Cardiac muscle cell (in vitro differentiated cells and primary cell): ENCODE measurements at regions not wholly inside any gene's neighbourhood (a gene's known extent, or its start where the extent isn't known, plus 50 kb on each side); places are given as distances from the start of the nearest gene placed in this dataset.

ENCODE experiments used
- DNase-seq, 2 donors: peaks; one replicate each; pipeline versions ENCODE4 v3.0.0 to v3.0.0-alpha.2; 2010 to 2017; ENCODE audit warnings: low read depth in 1 of 2, low spot score in 1 of 2
- H3K27ac ChIP-seq: fragments of 200-600 bp; sonication (generic); 2 replicates; pipeline ENCODE4 v1.5.1; 2016
- H3K27me3 ChIP-seq: fragments of 200-600 bp; sonication (generic); 2 replicates; pipeline ENCODE4 v1.6.0; 2016; ENCODE audit warnings: control low read depth
- H3K36me3 ChIP-seq: fragments of 200-600 bp; sonication (generic); 2 replicates; pipeline ENCODE4 v1.5.1; 2016; ENCODE audit warnings: control low read depth
- H3K4me1 ChIP-seq: fragments of 200-600 bp; sonication (generic); 2 replicates; pipeline ENCODE4 v1.8.1; 2017; ENCODE audit warnings: low read depth, mild to moderate bottlenecking, mixed run types
- H3K4me3 ChIP-seq: fragments of 200-600 bp; sonication (generic); 2 replicates; pipeline ENCODE4 v1.5.1; 2016; ENCODE audit warnings: mild to moderate bottlenecking
- H3K9me3 ChIP-seq: fragments of 200-600 bp; sonication (generic); 2 replicates; pipeline ENCODE4 v1.5.1; 2017; ENCODE audit warnings: low read depth, mild to moderate bottlenecking, control low read depth
- TF ChIP-seq, protein P1 (sequence below): IDR thresholded peaks from 2 replicates; pipeline ENCODE4 v1.5.1; 2012; ENCODE audit warnings: low read depth, mild to moderate bottlenecking, low read length

DNA sequence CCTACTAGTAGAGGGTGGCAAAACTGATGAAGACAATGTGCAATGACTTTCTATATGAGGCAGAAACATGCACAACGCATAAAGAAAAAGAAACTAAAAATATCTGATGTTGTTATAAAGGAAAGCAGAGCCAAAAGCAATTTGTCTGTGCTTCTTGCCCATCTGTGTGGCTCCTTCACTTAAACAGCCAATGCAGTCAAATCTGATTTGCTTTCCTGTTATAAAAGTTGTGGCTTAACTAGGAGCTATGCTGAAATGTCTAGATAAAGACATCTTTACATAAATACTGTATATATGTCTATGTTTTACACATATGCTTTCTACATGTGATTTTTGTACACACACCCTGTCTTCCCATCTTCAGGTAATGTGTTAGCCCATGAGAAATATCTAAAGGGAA is 508.2 kb downstream of the CETN3 start:
- no peaks in the 10 kb centered on the region for H3K36me3 ChIP-seq
- H3K9me3 ChIP-seq: no peaks in the 10 kb centered on the region
- no peak for DNase-seq
- no peaks in the 10 kb centered on the region for H3K27me3 ChIP-seq
- no peaks in the 10 kb centered on the region for H3K4me1 ChIP-seq
- TF ChIP-seq, protein P1, sequence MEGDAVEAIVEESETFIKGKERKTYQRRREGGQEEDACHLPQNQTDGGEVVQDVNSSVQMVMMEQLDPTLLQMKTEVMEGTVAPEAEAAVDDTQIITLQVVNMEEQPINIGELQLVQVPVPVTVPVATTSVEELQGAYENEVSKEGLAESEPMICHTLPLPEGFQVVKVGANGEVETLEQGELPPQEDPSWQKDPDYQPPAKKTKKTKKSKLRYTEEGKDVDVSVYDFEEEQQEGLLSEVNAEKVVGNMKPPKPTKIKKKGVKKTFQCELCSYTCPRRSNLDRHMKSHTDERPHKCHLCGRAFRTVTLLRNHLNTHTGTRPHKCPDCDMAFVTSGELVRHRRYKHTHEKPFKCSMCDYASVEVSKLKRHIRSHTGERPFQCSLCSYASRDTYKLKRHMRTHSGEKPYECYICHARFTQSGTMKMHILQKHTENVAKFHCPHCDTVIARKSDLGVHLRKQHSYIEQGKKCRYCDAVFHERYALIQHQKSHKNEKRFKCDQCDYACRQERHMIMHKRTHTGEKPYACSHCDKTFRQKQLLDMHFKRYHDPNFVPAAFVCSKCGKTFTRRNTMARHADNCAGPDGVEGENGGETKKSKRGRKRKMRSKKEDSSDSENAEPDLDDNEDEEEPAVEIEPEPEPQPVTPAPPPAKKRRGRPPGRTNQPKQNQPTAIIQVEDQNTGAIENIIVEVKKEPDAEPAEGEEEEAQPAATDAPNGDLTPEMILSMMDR: no peak
- H3K4me3 ChIP-seq: no peak overlapping the region
- H3K27ac ChIP-seq: no peak overlapping the region

DNA sequence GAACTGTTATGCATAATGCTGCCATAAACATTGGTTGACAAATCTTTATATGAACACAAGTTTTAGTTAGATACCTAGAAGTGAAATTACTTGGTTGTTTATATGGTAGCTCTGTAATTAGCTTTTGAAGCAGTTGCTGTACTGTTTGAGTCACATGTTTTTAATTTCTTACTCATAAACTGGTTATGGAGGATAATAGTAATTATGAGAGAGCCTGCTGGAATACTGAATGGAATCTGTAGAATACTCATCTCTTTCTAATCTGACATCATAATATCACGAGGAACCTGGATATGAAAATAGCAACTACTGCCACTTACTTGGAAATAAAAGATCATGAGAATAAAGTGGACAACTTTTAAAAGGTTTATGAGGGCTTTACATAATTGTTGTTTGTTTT is 509.2 kb downstream of the CETN3 start:
- Histone ChIP-seq H3K36me3 (no peaks in the 10 kb centered on the region), H3K4me3 (no peak overlapping the region), H3K27ac (no peak overlapping the region), H3K9me3 (no peaks in the 10 kb centered on the region), H3K4me1 (no peaks in the 10 kb centered on the region), H3K27me3 (no peaks in the 10 kb centered on the region)
- TF ChIP-seq, protein P1: no peak
- DNase-seq: no peak

GRCh38 chr5:89899559-89899958 is 510.0 kb downstream of the CETN3 start:
- Histone ChIP-seq H3K27ac (no peak overlapping the region), H3K4me1 (no peaks in the 10 kb centered on the region), H3K9me3 (no peaks in the 10 kb centered on the region), H3K4me3 (no peak overlapping the region), H3K27me3 (no peaks in the 10 kb centered on the region), H3K36me3 (no peaks in the 10 kb centered on the region)
- no peak for DNase-seq
- TF ChIP-seq, protein P1: no peak

GRCh38 chr5:89893546-89893945 is 516.0 kb downstream of the CETN3 start:
- Histone ChIP-seq H3K27me3 (no peaks in the 10 kb centered on the region), H3K36me3 (no peaks in the 10 kb centered on the region), H3K9me3 (peaks cover 5% of the 10 kb centered on the region), H3K4me3 (no peak overlapping the region), H3K27ac (no peak overlapping the region), H3K4me1 (peaks cover 6% of the 10 kb centered on the region)
- DNase-seq: no peak
- TF ChIP-seq, protein P1: no peak

- H3K4me1 ChIP-seq: peaks cover 6% of the 10 kb centered on the region
- H3K27me3 ChIP-seq: no peaks in the 10 kb centered on the region
Measured at GRCh38 chr5:89885670-89886069, 523.9 kb downstream of the CETN3 start.

More at GRCh38 chr5:89885670-89886069, 523.9 kb downstream of the CETN3 start:
- TF ChIP-seq, protein P1: no peak
- DNase-seq: no peak
- no peak overlapping the region for H3K4me3 ChIP-seq
- no peaks in the 10 kb centered on the region for H3K9me3 ChIP-seq
- H3K27ac ChIP-seq: no peak overlapping the region
- H3K36me3 ChIP-seq: no peaks in the 10 kb centered on the region
